ENCODE measurements at regions not wholly inside any gene's neighbourhood (a gene's known extent, or its start where the extent isn't known, plus 50 kb on each side); places are given as distances from the start of the nearest gene placed in this dataset.

DNA sequence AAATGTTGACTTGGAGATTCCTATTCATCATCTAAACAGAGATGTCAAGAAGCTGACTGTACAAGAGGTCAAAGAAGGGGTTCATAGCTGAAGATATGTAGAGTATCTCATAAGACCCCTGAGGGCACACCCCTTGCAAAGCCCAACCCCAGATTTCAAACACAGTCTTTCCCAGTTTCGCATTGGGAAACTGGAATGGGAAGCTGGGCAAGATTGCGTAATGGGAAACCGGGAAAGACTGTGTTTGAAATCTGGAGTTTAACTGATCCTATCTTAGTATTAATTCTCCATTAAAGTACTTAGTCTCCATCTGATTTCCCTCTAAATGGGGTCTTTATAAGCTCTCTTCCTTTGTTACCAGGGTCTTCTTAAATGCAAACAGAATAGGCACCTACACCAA is 99.5 kb downstream of the FAM76B start:
- DNase-seq, result no peak

DNA sequence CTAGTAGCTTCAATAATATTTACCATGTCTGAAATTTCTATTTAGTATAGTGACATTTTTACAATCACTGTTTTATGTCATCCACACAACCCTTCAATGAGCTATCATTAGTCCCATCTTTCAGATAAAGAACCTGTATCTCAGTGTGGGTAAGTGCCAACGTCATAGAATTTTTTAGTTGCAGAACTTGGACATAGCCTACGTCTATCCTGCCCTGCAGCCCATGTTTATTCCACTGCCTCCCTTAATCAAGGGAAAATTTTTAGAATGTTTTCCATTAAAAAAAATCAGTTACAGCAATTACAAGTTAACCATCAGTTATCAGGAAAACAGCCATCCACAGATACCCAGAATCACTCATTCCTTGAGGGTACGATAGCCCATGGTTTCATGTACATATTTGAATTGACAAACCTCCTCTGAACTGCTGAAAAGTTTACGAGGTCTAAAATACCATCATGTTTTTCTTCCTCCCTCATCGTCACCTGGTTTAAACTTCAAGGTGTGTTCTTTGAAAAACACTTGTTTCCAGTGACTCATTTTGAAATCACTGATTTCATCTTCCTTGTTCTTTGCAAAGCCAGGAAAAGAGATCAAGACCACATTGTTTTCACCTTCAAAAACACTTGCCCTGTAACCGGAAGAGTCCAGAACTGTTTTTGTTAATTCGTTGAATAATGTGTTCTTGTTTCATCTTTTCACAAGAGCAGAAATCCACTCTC is 100.9 kb downstream of the FAM76B start:
- no peak for DNase-seq

DNA sequence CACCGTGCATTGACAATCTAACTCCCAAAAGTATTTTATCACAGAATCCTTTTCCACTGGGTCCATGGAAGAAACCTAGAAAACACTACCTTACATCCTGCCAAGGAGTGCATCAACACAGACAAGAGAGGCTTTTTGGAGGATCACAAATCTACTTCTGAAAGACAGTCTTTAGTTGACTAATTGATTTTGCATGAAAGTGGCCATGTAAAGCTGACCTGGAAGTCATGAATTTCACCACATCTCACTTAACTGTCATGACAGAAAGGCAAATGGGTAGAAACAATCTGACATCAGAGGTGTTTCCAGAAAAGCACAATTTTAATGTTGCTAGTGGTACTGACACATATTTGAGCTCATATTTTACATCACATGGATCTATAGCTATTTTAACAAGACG is 101.6 kb downstream of the FAM76B start:
- no peak for DNase-seq

DNA sequence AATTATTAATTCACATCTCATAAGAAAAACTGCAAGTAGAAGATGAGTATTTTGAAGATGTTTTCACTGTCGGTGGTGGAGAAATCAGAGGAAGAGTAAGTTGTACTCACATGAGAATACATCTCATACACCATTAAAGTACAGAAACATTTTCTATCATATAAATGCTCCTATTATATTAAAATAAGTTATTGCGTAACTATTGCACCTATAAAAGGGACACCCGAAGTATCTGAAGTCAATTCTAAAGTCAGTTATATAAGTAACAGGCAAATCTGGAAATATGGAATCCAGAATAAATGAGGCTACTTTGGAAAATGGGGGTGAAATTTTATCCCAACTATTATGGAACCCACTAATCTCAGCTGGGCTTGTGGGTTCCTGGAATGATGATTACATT is 103.3 kb downstream of the FAM76B start:
- DNase-seq, result no peak

DNA sequence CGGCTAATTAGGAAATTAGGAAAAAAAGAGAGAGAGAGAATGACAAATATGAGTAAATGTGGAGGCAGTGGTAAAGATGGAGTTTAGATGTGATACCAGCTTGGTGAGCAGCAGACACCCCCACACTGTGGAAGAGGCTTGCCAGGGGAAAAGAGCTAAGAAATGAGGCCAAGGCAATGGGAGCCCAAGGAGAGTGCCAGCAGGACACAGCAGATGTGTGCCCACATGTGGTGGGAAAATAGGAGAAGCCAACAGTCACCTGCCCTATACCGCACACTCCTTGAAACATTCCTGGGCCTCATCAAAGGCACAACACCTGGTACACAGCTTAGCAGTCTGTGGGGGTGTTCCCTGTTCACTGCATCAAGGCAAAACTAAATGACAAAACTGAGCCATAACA is 104.9 kb downstream of the FAM76B start:
- no peak for DNase-seq

DNA sequence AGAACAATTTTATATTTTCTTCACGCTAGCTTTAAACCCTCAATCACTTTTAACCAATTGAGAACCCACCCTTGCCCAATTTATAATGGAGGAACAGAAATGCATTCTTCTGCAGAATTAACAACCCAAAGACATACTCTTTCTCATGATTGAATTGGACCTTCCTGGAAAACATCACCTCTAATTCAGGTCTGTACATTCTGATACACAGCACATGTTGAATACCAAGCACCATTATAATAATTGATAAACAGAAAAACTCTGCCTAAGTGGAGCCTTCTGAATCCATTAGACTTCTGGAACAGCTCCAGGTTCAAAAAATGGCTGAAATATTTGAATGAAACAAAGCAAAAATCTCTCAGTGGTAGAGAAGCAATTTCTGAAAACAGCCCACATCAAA is 105.4 kb downstream of the FAM76B start:
- DNase-seq, result no peak

DNA sequence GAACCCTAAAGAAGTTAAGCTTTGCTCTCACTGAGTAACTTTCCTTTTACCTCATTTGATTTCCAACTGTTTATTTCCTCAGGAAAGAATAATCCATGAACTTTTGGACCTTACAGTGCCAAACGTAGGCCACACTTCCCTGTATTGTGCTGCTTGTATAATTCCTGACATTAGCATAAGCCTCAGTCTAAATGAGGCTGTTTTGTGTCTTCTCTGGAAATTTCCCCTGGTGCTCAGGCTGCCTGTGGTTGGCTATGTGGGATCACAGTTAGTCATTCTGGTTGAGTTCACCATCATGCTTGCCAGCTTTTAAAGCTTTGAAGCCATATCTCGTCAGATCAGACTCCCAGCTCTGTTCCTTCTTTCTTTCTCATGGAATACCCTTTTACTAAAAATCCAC is 107.0 kb downstream of the FAM76B start:
- DNase-seq, result no peak

DNA sequence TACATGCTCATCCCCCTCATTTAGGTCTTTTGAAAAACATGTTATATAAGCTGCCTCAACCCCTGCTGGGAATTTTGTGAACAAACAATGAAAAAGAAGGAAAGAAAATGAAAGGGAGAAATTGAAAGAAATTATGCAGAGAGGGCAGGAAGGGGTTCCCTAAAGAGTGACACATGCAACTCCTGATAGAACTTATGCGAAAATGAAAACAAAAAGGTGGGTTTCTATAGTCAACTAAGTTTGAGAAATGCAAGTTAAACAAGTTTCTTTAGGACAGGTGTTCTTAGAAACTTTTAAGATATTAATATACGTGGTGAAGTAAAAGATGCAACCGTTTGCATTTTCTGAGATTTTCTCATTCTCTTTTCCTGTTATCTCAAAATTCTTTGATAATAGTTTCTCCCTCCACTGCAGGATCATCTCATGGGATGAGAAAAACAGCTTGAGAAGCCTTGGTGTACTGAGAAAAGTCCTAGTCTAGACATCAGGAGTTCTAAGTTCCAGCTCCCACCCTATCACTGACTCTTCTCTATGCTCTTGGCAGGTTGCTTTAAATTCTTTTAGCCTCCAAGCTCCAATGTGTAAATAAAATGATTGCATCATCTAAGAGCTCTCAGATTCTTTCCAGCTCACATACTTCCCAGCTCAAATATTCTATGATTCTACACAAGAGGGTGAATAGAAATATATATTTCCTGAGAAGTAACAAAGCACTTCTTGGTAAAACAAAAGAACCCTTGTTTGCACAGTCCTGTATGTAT is 109.2 kb downstream of the FAM76B start:
- no peak for DNase-seq

DNA sequence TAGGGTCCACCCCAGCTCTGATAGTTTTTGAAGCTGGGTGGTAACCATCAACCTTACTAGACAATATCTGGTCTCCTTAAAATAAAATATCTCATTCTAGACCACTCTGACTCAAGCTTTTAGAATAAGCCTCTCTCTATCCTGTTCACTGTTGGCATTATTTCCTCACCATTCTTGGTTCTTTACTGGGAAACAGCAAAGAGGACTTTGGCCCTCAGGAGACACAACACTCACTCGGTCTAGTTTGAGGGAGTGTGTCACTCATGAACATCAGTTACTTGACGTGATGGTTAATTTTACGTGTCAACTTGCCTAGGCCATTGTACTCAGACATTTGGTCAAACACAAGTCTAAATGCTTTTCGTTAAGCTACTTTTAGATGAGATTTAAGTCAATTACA is 110.6 kb downstream of the FAM76B start:
- DNase-seq, result no peak

DNA sequence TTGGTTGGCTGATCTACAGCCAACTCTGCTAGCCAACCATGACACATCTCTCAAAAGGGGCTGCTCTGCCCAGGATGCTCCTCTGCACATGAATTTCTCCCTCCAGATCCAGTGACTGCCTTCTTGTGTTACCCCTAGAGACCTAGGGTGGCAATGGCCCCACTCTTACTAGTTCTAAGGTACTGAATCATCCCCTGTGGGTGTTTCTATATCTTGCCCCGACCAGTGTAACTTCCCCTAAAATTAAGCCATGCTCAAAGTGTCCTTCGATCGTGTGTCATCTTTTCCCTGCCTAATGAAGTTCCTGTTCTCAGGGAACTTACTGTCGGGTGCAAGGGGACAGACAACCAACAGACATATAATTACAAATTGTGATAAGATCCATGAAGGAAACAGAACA is 113.3 kb downstream of the FAM76B start:
- DNase-seq, result no peak

DNA sequence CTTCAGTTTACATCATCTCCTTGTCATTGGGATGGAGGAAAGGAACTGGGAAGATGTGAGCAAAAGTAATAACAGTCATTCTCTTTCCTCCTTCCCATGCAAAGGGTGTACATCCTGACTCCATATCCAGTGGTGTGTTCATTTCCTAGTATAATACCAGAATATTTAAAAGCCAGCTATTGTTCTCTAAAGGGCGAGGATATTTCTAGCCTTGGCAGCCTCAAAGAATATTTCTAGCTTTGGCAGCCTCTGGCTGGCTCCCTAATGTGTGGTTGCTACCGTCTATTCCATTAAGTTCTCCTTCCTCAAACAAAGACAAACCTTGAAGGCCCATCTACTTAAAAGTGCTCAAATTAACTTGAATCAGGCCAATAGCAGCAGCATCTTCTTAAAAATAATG is 114.0 kb downstream of the FAM76B start:
- DNase-seq, result no peak

DNA sequence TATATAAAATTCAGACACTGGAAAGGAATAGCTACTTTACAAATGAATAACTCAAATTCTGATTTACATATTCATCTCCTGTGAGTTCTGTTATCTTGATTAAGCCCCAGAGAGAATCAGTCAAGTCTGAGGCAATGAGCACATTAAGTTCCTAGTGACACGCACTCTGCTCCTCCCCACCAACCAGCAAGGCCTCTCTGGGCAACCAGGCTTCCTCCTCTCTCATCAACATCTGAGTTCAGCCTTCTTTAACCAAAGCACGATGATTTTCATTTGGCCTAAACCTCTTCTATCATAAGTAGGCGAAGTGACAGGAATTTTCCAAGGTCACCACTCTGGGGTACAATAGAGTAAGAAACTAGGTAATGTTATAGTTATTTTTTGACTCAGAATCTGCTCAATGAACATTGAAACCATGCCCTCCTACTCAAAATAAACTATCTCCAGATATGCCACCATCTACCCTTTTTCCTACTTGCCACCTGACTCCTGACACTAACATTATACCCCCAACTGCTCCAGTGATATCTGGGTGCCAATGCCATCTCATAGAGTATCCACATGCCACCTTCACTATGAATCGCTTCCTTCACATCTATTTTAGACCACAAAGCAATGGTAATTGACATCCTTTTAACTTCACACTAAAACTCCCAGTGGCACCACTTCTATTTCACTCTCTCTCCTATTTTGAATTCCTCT is 114.8 kb downstream of the FAM76B start:
- DNase-seq, result no peak

DNA sequence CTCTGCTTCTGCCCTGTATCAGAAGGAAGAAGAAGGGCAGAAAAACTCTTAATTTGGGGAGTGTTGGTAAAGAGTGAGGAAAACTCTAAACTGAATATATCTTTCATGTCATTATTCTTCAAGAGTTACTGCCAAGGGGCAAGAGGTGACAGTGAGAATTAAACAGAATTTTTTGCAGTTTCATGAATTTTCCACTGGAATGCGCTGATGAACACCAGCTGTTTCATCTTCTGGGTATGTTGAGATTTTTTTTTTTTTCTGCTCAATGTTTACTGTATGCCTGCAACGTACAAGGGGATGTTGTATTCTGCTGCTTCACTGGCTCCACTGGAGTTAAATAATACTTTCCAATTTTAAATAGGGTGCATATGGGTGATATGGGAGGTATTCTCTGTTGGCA is 117.8 kb downstream of the FAM76B start:
- no peak for DNase-seq

DNA sequence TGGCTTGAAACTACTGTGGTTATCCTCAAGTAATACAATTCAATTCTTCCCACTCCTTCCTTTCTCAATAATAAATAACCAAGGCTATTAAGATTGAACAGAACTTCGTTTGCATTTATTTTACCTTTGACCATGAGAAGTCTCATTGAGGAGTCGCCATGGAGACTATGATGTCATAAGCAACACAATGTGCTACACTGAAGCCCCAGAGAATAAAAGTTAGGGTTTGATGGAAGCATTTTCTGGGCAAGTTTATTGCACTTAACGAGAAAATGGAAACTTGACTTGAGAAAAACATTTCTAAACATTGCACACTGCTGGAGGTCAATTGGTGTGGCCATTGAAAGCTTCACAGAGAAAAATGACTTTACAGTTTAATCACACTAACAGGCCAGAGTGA is 121.5 kb downstream of the FAM76B start:
- DNase-seq, result no peak

DNA sequence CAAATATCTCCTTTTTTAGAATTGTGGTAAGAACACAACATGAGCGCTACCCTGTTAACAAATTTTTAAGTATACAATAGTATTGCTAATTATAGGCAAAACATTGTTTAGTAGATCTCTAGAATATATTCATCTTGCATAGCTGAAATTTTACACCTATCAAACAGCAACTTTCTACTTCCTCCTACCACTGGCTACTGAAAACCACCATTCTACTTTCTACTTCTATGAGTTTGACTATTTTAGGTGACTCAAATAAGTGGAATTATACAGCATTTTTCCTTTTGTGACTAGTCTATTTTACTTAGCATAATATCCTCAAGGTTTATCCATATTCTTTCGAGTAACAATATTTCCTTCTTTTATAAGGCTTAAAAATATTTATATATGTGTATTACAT is 128.4 kb downstream of the FAM76B start:
- no peak for DNase-seq

DNA sequence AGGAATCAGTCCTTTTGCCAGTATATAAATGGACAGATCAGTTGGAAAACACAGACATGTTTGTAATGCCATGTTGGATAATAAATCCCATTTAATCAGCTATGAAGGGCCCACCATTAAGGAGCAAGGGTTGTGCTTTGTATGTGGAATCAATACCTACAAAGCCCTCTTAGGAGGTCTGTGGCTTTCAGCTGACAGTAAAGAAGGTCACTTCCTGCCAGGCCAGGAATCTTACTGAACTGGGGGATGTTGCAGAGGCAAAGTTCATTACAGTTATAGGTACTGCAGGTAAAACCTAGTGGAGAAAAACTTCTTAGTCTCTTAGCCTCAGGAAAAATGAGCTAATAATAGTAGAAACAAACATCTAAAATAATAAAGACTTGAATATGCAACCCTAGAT is 129.5 kb downstream of the FAM76B start:
- no peak for DNase-seq

DNA sequence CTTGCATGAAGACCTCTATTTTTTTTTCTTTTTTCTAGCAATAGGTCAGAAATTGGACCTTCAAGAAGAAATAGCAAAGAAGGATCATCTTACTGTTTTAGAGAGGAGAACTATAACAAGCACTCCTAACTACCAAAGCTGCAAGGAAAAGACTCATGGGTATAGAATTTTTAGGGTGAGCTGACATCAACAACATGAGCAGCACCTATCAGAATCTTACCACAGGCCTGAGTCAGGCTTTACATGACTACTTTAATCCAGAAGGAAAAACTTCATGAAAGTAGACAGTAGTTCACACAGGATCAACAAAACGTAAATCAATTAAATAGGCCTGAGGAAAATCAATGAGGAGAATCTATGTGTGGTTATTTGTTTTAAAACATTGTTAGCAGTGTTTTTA is 130.5 kb downstream of the FAM76B start:
- no peak for DNase-seq

DNA sequence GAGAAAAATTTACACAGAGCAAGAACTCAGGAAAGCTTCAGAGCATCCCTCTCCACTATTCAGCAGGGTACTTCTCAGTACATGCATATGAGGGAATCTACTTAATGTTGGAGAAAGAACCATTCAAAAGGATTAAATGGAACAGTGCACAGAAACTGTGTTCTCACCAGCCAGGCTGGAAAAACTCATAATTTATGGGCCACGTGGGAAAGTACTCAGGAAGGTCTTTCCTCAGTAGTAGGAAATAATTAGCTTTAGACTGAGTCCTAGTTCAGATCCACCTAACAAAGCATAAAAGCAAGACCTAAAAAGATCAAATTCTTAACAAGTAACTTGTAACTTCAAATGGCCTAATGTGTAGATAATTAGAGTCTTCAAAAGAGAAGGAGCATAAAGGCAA is 134.0 kb downstream of the FAM76B start:
- no peak for DNase-seq

DNA sequence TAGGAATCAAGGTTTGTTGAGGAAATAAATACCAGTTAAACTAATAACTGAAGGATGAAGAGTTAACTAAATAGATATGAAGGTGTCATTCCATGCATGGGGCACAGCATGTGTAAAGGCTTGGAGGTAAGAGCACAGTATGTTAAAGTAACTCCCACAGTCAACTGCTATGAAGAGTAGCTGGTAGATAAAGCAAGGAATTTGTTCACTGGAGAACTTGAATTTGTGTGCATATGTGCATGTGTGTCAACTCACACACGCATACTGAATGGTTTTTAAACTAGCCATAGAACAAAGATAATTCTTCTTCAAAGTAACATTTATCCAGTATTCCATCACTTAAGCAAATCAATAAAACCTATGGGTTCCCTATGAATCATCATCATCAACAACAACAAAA is 135.9 kb downstream of the FAM76B start:
- no peak for DNase-seq

DNA sequence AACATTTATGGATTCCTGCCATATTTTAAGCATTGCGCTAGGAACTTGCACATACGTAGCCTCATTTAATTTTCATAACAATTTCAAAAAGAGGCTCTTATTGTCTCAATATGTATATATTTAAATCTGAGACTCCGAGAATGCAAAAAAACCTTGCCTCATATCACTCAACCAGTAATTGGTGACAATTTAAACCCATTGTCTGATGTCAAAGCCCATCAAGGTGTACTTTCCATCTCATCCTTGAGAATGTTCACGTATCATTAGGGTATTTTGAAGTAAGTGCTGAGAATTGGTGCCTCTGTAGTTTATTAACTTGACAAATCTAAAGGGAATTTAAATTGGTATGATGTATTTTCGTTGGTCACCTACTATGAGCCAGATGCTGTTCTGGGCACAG is 136.5 kb downstream of the FAM76B start:
- no peak for DNase-seq

DNA sequence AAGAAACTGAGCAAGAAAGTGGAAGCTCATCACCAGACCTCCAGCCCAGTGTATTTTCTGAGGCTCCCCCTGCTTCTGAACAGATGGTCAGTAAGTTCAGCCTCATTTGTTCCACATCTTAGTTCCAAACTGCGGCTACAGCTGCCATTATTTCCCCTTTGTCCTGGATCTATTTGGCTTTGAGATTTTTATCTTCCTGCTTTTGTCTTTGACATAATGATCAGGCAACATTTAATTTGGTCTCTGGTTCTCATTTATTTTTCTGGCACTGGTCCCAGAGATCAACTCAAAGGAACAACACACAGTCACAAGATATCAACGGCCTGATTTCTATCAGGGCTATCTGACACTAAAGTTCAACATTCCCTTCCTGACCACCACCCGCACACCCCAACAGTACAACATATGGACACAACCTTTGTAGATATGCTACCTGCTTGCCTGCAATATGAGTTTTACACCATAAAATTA is 137.5 kb downstream of the FAM76B start:
- peak; percentile 58 for DNase-seq

DNA sequence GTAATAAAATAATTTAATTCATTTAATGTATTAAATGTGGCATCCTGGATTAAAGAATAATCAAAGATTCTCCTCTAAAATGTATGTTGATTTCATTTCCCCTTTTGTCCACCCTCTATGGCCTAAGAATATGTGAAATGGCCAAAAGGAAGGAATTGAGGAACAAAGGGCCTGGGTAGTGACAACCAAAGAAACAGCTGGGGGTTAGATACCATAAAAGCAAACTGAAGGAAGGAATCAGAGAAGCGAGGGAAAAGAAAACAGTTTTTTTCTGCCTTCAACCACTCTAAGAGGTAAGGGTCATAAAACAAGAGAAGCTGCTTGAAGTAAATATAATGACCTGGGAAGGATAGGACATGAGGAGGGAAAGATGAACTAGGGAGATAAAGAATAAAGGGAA is 139.3 kb downstream of the FAM76B start:
- DNase-seq, result no peak

DNA sequence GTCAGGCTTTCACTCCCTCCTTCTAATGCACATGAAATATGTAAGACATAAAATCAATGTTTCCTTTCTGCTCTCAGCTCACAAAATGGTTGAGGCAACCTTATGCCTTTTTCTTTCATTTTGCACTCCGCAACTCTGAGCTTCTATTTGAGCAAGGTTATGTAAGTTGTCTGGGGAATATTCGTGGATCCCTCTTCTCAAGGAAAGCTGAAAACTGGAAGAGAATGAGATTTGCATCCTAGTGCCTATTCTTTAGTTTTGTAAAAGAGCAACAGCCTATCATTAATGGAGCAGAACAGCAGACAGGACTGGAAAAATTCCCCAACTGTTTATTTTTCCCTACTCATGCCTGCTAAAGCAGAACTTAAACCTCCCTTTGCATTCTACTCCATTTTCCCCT is 141.7 kb downstream of the FAM76B start:
- no peak for DNase-seq

DNA sequence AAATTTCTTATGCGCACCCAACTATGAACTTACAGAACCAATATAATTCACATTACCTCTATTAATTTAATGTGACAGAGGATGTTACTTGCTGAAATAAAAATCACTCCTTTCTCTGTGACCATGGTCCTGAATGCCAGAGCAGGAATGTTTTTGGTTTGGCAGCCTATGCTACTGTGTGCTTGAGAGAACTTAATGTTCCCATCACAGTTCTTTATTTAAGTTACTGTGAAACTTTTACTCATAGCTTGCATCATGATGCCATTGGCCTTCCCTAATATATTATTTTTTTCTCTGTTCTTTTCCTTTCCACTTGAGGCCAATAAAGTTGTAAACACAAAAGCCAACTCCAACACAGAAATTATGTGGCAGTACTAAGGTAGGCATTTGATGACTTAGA is 142.2 kb downstream of the FAM76B start:
- DNase-seq, result no peak
